GM15510 (cell line): ENCODE measurements at regions not wholly inside any gene's neighbourhood (a gene's known extent, or its start where the extent isn't known, plus 50 kb on each side); places are given as distances from the start of the nearest gene placed in this dataset.

Experiments
- POLR2A ChIP-seq: IDR thresholded peaks from 3 replicates; pipeline ENCODE4 v1.6.1; 2011; ENCODE audit warnings: borderline replicate concordance; ENCODE audit not compliant: insufficient read length; ENCODE audit errors: extremely low read depth

DNA sequence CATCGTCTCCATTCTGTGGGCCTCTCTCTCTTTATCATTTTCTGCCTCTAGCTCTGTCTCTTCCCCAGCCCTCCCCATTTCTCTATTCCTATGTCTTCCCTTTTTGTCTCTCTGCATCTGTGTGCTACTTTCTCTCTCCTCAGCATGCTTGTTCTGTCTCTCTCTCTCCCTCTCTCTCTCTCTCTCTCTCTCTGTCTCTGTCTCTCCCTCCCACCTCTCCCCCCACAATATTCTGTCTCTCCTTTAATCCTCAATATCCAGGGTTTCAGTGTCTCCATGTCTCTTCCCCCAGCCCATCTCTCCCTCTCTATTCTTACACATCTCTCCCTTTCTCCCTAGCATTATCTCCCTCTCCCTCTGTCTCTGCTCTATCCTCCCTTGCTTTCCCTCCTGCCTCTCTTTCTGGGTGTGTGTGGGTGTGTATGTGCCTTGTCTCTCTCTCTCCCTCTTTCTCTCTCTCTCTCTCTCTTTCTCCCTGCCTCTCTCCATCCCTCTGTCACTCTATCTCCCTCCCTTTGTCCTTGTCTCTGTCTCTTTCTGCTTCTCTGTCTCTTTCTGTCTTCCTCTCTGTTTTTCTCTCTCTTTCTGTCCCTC, 76.9 kb upstream of the SIRPA start:
- TF ChIP-seq POLR2A, result no peak

DNA sequence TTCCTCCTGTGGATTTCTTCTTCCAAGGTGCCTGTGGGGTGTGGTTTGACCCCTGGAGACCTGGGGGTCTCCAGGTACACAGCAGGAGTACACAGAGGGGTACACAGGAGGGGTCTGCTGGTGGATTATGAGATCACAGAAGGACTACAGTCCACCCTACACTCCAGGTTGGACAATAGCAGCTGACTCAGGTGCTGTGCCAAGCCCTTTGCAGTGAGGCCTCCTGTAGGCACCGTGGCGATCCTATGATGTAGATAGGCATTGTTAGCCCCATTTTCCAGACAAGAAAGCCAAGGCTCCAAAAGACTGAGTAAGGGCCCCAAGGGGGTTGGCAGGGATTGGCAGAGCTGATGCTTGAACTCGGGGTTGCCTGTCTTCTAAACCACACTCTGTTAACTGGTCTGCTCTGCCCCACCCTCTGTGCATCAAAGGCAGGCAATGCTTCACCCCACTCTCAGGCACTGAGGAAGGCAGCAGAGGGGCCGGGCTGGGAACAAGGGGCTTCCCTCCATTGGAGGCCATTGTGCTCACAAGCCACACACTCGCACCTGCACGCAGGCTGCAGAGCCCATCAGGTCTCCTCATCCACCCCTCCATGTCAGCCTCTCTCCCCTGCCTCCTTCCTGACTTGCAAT, 77.5 kb upstream of the SIRPA start:
- no peak for TF ChIP-seq POLR2A

DNA sequence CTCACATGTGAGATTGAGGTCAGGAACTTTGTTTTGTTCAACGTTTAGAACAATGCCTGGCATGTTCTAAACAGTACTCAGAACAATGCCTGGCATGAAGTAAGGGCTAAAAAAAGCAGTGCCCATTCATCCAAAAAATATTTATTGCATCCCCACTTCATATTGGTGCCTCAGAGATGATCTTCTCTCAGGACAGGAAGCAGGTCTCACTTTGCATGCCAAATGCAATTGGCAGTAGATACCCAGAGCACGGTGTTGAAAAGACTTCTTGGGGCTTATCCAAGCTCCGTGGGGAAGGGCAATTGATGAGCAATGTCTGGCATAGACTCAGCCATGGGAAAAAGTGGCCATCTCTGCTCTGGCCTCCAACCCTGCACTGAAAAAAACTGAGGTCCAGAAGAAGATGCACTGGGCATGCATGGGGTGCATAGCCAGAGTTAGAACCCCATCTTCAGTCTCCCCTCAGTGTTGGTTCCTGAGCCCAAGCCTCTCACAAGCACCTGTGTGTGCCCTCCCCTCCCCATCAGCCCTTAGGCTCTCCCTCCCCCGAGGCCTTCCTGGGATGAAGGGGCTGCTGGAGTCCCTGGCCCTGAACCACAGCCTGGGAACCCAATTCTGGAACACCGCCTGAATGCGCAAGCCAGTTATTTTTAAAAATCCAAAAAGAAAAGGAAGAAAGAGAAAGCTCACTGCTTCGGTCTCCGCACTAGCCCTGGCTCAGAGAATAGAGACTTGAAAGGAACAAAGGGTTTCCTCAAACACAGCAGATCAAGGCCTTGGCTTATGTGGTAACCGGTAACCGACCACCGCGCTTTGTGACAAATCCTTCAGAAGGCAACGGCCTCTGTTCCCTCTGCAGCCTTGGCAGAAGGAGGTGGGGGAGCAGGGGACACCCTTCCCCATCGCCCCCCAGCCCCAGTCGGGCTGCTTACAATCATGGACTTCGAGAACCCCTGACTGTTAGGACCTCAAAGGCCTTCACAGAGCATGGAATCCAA, 78.5 kb upstream of the SIRPA start:
- no peak for TF ChIP-seq POLR2A

DNA sequence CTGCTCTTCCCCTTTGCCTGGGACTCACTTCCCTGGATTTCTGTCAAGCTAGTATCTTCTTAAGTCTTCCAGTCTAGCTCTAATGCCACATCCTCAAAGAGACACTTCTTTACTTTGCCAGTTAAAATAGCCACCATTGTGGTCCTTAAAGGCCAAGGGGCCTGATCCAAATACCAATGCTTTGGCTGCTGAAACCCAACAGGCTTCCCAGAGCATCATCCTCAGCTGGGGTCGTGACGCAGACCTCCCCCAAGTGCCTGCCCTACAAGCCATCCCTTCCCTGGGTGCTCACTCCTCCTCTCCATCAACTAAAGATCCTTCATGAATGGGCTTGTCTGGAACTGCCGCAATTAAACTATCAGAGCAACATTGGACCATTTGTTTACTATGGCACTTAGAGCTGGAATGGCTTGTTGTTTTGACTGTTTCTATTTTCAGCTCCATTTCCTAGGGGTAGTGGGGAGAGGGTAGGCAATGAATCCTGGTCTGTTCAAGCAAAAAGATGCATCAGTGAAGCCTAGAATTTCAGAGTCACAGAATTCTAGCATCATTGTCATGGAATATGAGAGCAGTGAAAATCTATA, 79.6 kb upstream of the SIRPA start:
- no peak for TF ChIP-seq POLR2A

DNA sequence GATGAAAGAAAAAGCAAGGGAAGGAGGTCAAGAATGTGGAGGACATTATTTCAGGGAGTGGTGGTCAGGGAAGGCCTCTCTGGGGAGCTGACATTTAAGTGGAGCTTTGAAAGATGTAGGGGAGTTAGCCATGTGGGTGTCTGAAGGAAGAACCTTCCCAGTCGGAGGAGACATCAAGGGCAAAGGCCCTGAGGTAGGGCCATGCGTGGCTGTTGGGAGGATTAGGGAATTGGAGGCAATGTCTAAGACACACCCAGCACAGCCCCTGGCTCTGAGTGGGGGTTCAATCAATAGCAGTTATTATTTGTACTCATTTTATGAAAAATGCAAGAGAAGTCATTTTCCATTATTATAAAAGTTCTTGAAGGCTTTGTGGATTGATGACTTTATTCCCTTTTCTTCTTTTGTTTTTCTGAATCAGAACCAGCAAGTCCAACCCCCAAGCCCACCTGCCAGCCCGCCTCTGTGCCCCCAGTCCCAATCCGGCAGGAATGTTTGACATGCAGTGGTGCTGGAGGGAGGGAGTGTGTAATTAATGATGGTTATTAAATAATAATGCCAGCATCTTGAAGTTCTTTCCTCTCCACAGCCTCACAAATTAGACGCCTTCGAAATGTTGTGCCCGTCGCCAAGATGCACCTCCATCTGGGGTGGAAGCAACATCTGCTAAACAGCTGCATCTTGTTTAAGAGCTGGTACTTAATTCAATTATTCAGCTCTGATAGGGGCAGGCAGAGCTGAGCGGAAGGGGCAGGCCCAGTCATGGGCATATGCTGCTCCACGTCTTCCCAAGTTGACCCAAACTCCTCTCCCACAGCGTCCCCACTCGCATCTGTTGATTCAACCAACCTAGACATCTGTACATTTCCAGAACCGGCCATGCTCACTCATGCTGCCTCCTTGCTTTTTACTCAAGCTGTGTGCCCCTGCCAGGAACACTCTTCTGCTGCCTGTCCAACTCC, 81.3 kb upstream of the SIRPA start:
- no peak for TF ChIP-seq POLR2A

DNA sequence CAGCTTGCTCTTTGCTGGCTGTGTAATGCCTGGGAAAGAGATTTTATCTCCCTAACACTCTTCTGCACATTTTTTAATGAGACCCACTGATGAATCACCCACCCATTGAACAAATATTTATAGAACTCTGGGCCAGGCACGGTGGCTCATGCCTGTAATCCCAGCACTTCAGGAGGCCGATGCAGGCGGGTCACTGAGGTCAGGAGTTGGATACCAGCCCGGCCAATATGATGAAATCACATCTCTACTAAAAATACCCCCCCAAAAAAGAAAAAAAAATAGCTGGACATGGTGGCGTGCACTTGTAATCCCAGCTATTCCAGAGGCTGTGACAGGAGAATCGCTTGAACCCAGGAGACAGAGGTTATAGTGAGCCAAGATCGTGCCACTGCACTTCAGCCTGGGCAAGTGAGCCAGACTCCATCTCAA, 82.1 kb upstream of the SIRPA start:
- no peak for TF ChIP-seq POLR2A

DNA sequence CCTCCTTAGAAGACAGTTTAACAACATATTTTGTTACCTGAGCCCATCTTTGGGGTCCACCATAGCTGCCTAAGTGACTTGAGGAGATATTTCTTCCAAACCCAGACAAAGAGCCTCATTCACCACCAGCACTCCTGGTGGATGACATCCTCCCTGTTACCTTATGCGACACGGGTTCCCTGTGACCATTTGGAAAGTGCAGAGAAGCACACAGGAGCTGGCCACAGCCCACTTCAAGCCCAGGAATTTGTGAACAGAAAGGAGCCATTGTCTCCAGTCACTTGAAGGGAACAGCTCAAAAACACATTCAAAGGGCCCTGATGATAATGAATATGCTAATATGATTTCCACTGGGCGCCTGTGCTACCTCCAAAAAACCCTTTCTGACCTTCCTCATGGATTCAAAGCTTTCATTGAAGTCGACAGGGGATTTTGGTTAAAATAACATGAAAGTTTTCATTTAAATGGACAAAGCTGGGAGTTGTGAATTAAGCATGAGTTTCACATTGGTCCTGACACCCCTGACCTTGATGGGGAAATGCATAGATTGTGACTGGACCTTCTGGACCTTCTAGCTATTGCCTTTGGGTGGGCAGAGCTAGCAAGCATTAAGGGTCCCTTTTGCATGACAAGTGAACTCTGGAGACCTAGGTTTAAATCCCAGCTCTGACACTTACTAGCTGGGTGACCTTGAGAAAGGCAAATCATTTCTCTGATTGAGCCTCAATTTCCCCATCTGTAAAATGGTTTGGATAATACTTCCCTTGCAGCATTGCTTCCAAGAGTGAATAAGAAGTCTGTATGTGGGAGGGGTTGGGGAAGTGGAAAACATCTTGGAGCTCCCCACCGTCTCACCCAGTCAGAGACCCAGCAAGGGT, 83.3 kb upstream of the SIRPA start:
- no peak for TF ChIP-seq POLR2A

GRCh38 chr20:1810926-1811620, 84.1 kb upstream of the SIRPA start:
- TF ChIP-seq POLR2A, result no peak

GRCh38 chr20:1810572-1810925, 84.7 kb upstream of the SIRPA start:
- TF ChIP-seq POLR2A, result no peak

DNA sequence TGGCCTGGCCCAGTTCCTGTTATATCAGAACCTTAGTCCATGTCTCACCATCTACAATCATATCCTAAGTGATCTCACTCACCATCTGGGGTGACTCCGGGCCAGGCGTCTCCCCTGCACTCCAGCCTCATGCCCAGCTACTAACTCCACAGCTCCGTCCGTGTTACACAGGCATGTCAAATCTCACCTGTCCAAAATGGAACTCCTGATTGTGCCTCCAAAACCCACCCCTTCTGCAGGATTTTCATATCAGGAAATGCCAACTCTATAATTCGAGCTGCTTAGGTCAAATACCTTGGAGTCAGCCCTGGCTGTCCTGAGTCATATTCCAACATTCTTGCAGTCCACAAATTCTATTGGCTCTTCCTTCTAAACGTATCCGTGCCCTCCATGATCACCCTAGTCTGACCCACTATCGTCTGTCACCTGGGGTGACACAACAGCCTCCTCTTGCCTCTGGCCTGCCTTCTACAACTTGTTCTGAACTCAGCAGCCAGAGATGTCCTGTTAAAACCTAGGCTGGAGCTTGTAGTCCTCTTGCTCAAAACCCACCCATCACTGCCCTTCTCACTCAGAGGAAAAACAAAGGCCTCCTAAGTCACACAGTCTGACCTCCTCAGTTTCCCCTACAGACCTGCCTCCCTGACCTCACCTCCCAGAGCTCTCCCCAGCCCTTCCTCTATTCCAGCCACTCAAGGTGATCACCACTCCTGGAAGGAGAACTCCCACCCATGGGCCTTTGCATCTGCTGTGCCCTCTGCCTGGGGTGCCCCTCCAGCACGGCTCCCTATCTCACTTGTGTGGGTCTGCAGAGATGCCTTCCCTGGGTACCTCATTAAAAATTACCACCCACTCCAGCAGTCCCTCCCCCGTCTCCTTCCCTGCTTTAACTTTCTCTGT, 85.3 kb upstream of the SIRPA start:
- TF ChIP-seq POLR2A, result no peak

- TF ChIP-seq POLR2A, result no peak
Observed at GRCh38 chr20:1809131-1809572, 86.1 kb upstream of the SIRPA start.
